GM12878 (cell line): ENCODE measurements at regions not wholly inside any gene's neighbourhood (a gene's known extent, or its start where the extent isn't known, plus 50 kb on each side); places are given as distances from the start of the nearest gene placed in this dataset.

Experiments used
- ATAC-seq: fragments of 200-7000 bp; cut with Tn5 transposase; 3 replicates; pipeline ENCODE4 v1.9.1; 2020; ENCODE audit warnings: mild to moderate bottlenecking, moderate library complexity
- BruUV-seq: library from RNA; stranded (reverse); fragments of 400-500 nt; replicated peaks from 2 replicates; lab custom pipeline; 2021; lab: Mats Ljungman, UMichigan
- CTCF ChIA-PET: fragments of 300-600 bp; sonication (Branson Sonifier 250); formaldehyde crosslinking; extraction: SDS; loops from one replicate; lab custom pipeline; 2021; ENCODE audit warnings: inconsistent platforms; lab: Yijun Ruan, JAX
- POLR2A ChIA-PET: fragments of 350-600 bp; formaldehyde crosslinking; extraction: SDS; loops from one replicate; lab custom pipeline; 2021; ENCODE audit warnings: inconsistent platforms; lab: Charles Lee
- RAD21 ChIA-PET: fragments of 300-600 bp; sonication (Branson Sonifier 250); formaldehyde crosslinking; loops from one replicate; lab custom pipeline; 2023; ENCODE audit warnings: antibody characterized with exemption; ENCODE audit not compliant: unreplicated experiment; lab: Charles Lee
- SMC1A ChIA-PET: fragments of 300-600 bp; sonication (Branson Sonifier 250); formaldehyde crosslinking; loops from one replicate; lab custom pipeline; 2023; ENCODE audit not compliant: unreplicated experiment, uncharacterized antibody; lab: Charles Lee
- DNase-seq: peaks from one replicate; pipeline ENCODE4 v3.0.0-alpha.2; 2011; ENCODE audit warnings: low read depth, low spot score
- FAIRE-seq: peaks from 3 replicates; lab custom pipeline; 2011; peaks lifted over from hg19 to GRCh38; lab: Jason Lieb, UNC
- H2AFZ ChIP-seq: 2 replicates; pipeline ENCODE4 v1.6.0; 2011; ENCODE audit warnings: low read depth, low read length, control low read depth; ENCODE audit not compliant: control insufficient read depth
- H3K27ac ChIP-seq: 2 replicates; pipeline ENCODE4 v1.5.1; 2011; ENCODE audit warnings: control low read depth; ENCODE audit not compliant: control insufficient read depth, insufficient read depth
- H3K27me3 ChIP-seq, 2 experiments: replicated peaks in 1 of 2; 2 replicates each; pipeline versions ENCODE4 v1.6.0 to v1.6.1; 2011; ENCODE audit warnings: low read length in 1 of 2; ENCODE audit not compliant: control insufficient read depth in 2 of 2, insufficient read depth in 2 of 2
- H3K36me3 ChIP-seq, 2 experiments: 2 replicates each; pipeline ENCODE4 v1.5.1; 2011; ENCODE audit warnings: low read length in 1 of 2; ENCODE audit not compliant: control insufficient read depth in 2 of 2, insufficient read depth in 2 of 2
- H3K4me1 ChIP-seq: 2 replicates; pipeline ENCODE4 v1.6.1; 2011; ENCODE audit warnings: mild to moderate bottlenecking, low read length, moderate library complexity, mixed read lengths; ENCODE audit not compliant: control insufficient read depth, insufficient read depth
- H3K4me2 ChIP-seq: 2 replicates; pipeline ENCODE4 v1.6.0; 2011; ENCODE audit warnings: control low read depth; ENCODE audit not compliant: control insufficient read depth, insufficient read depth
- H3K4me3 ChIP-seq: fragments of 200-600 bp; sonication (generic); 2 replicates; pipeline ENCODE4 v1.5.1; 2016
- H3K79me2 ChIP-seq: 2 replicates; pipeline ENCODE4 v1.6.0; 2011; ENCODE audit warnings: low read length; ENCODE audit not compliant: control insufficient read depth, insufficient read depth
- H3K9ac ChIP-seq: 2 replicates; pipeline ENCODE4 v1.8.0; 2011; ENCODE audit warnings: low read length, control low read depth, mixed read lengths; ENCODE audit not compliant: control insufficient read depth, insufficient read depth
- H3K9me3 ChIP-seq: replicated peaks from 3 replicates; pipeline ENCODE4 v1.5.1; 2011; ENCODE audit warnings: mild to moderate bottlenecking, low read length; ENCODE audit not compliant: control insufficient read depth, insufficient read depth
- H4K20me1 ChIP-seq: 2 replicates; pipeline ENCODE4 v1.6.0; 2011; ENCODE audit not compliant: control insufficient read depth, insufficient read depth
- E2F8 ChIP-seq: fragments of 450-650 bp; IDR thresholded peaks from 2 replicates; pipeline ENCODE4 v1.6.1; 2018; ENCODE audit warnings: mild to moderate bottlenecking, low read depth, moderate library complexity; ENCODE audit not compliant: partially characterized antibody
- HDAC2 ChIP-seq: fragments of 200-600 bp; sonication (generic); IDR thresholded peaks from 2 replicates; pipeline ENCODE4 v1.6.1; 2017
- IKZF2 ChIP-seq, 2 experiments: fragments of 450-650 bp; IDR thresholded peaks; 2 replicates each; pipeline ENCODE4 v1.6.1; 2017; ENCODE audit warnings: mild to moderate bottlenecking in 2 of 2, moderate library complexity in 2 of 2
- KDM1A ChIP-seq: fragments of 200-600 bp; sonication (generic); IDR thresholded peaks from 2 replicates; pipeline ENCODE4 v1.6.1; 2016; ENCODE audit warnings: borderline replicate concordance
- MYC ChIP-seq: IDR thresholded peaks from 2 replicates; pipeline ENCODE4 v1.6.1; 2011; ENCODE audit warnings: mild to moderate bottlenecking, low read length, moderate library complexity, inconsistent platforms; ENCODE audit not compliant: insufficient read depth, insufficient replicate concordance, insufficient read length, severe bottlenecking
- NR2C1 ChIP-seq: fragments of 450-650 bp; IDR thresholded peaks from 2 replicates; pipeline ENCODE4 v1.6.1; 2017; ENCODE audit warnings: antibody characterized with exemption, mild to moderate bottlenecking, moderate library complexity
- PAX8 ChIP-seq: fragments of 450-650 bp; IDR thresholded peaks from 2 replicates; pipeline ENCODE4 v1.6.1; 2017; ENCODE audit warnings: mild to moderate bottlenecking, moderate library complexity
- STAT1 ChIP-seq: fragments of 450-650 bp; conservative IDR thresholded peaks from 2 replicates; pipeline ENCODE4 v1.6.1; 2014; ENCODE audit warnings: antibody characterized with exemption, mild to moderate bottlenecking
- ZBTB4 ChIP-seq: fragments of 450-650 bp; formaldehyde crosslinking; IDR thresholded peaks from 2 replicates; pipeline ENCODE4 v1.4.0; 2022; ENCODE audit warnings: mild to moderate bottlenecking, moderate library complexity
- WGBS: methylation state at CpG from one replicate; pipeline ENCODE4 v1.1.6; 2016; ENCODE audit warnings: low lambda C conversion rate; ENCODE audit not compliant: insufficient replicate concordance, insufficient coverage; ENCODE audit errors: missing lambda C conversion rate; 5-methylcytosine and 5-hydroxymethylcytosine counted together
- in situ Hi-C: fragments of 300-500 bp; cut with MboI; formaldehyde crosslinking; loops from 9 replicates; pipeline ENCODE4 v1.14.3; 2018; ENCODE audit warnings: mixed read lengths
- intact Hi-C: fragments of 100-400 bp; cut with micrococcal nuclease; formaldehyde crosslinking; loops from one replicate; pipeline ENCODE4 v1.14.2; 2022; ENCODE audit not compliant: unreplicated experiment

DNA sequence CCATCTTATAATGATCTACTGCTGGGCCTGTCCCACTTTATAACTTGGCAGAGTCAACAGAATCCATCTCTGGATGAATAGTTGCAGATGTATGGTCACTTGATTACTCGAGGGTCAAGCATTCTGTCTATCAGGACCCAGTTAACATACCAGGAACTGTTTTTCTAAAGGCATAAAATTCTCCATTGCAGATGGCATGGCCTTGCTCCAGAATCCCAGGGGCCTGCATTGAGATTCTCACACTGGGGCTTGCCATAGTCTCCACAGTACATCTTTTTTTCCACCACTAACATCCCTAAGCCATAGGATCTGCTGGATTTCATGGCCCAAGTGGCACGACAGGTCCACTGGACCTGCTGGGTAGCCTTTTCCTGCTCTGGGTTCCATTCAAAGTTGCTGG, 68.5 kb upstream of the CACNA1D start:
- ATAC-seq: no peak
- in situ Hi-C loops: no loop called here
- Histone ChIP-seq H4K20me1 (no peaks in the 10 kb centered on the region), H3K36me3 (no peaks in the 10 kb centered on the region), H3K4me1 (no peaks in the 10 kb centered on the region), H3K27ac (no peak overlapping the region), H3K79me2 (no peaks in the 10 kb centered on the region), H2AFZ (no peak overlapping the region), H3K9ac (no peak overlapping the region), H3K4me3 (no peak overlapping the region), H3K9me3 (no peaks in the 10 kb centered on the region), H3K4me2 (no peak overlapping the region), H3K27me3 (0 out of 4 replicates have a peak, but pooled peaks cover 0 to 3% of the 10 kb centered on the region in 2 experiments)
- POLR2A ChIA-PET: no interaction called here
- no TSS peak for BruUV-seq
- no peak for FAIRE-seq
- RAD21 ChIA-PET: no interaction called here
- TF ChIP-seq HDAC2 (no peak), PAX8 (no peak), E2F8 (no peak), IKZF2 (IDR thresholded peaks at IDR 0.05) (no peak), MYC (no peak), STAT1 (no peak), ZBTB4 (no peak), KDM1A (no peak), NR2C1 (no peak)
- intact Hi-C loops: no loop called here
- SMC1A ChIA-PET: no interaction called here
- 2% methylated on average over 2 of the region's 2 CpGs for WGBS
- CTCF ChIA-PET: interaction anchor here (1.2 kb wide), 1 partner anchor 284 kb away, joined by 5 read pairs; no protein-coding TSS in a partner anchor
- no peak for DNase-seq
